ENCODE measurements at regions not wholly inside any gene's neighbourhood (a gene's known extent, or its start where the extent isn't known, plus 50 kb on each side); places are given as distances from the start of the nearest gene placed in this dataset.

- no peak for TF ChIP-seq YY1 (IDR thresholded peaks at IDR 0.05; ENCODE audit: insufficient read depth, insufficient read length)
- no peak for TF ChIP-seq SUZ12 (IDR thresholded peaks at IDR 0.05; ENCODE audit: extremely low read depth, insufficient read depth, insufficient read length)
- no peak for TF ChIP-seq ZNF274 (IDR thresholded peaks at IDR 0.05; ENCODE audit: low read depth, low read length)
- no peaks in the 10 kb centered on the region for H3K4me1 ChIP-seq (ENCODE audit: insufficient read depth, insufficient read length)
Observed at GRCh38 chr14:38526826-38527501, 271.1 kb upstream of the CLEC14A start.

GRCh38 chr14:38524636-38525509, 269.0 kb upstream of the CLEC14A start:
- no peak overlapping the region for H3K4me3 ChIP-seq (ENCODE audit: insufficient read length, low read depth)
- no peak for DNase-seq (ENCODE audit: low read depth, low spot score)
- no peaks in the 10 kb centered on the region for H3K9me3 ChIP-seq (ENCODE audit: insufficient read depth, low read length)
- no peak overlapping the region for H3K9ac ChIP-seq (ENCODE audit: insufficient read length, low read depth)
- no peak for TF ChIP-seq YY1 (IDR thresholded peaks at IDR 0.05; ENCODE audit: insufficient read depth, insufficient read length)
- no peak for TF ChIP-seq ZNF274 (IDR thresholded peaks at IDR 0.05; ENCODE audit: low read depth, low read length)
- H3K4me1 ChIP-seq (ENCODE audit: insufficient read depth, insufficient read length) = no peaks in the 10 kb centered on the region
- H3K27me3 ChIP-seq (ENCODE audit: insufficient read depth, insufficient read length) = no peaks in the 10 kb centered on the region
- H3K36me3 ChIP-seq (ENCODE audit: insufficient read depth, insufficient read length, low read length) = no peaks in the 10 kb centered on the region

More at GRCh38 chr14:38526826-38527501, 271.1 kb upstream of the CLEC14A start:
- no peak for DNase-seq (ENCODE audit: low read depth, low spot score)
- Histone ChIP-seq H3K4me3 (ENCODE audit: insufficient read length, low read depth) (no peak overlapping the region), H3K36me3 (ENCODE audit: insufficient read depth, insufficient read length, low read length) (no peaks in the 10 kb centered on the region), H3K9me3 (ENCODE audit: insufficient read depth, low read length) (no peaks in the 10 kb centered on the region), H3K9ac (ENCODE audit: insufficient read length, low read depth) (no peak overlapping the region), H3K27me3 (ENCODE audit: insufficient read depth, insufficient read length) (no peaks in the 10 kb centered on the region)

GRCh38 chr14:38522724-38523123, 266.8 kb upstream of the CLEC14A start:
- no peaks in the 10 kb centered on the region for H3K27me3 ChIP-seq (ENCODE audit: insufficient read depth, insufficient read length)
- no peaks in the 10 kb centered on the region for H3K4me1 ChIP-seq (ENCODE audit: insufficient read depth, insufficient read length)
- TF ChIP-seq YY1 (IDR thresholded peaks at IDR 0.05; ENCODE audit: insufficient read depth, insufficient read length) (no peak), ZNF274 (IDR thresholded peaks at IDR 0.05; ENCODE audit: low read depth, low read length) (no peak), SUZ12 (IDR thresholded peaks at IDR 0.05; ENCODE audit: extremely low read depth, insufficient read depth, insufficient read length) (no peak)
- H3K9me3 ChIP-seq (ENCODE audit: insufficient read depth, low read length) = no peaks in the 10 kb centered on the region
- H3K36me3 ChIP-seq (ENCODE audit: insufficient read depth, insufficient read length, low read length) = no peaks in the 10 kb centered on the region
- H3K4me3 ChIP-seq (ENCODE audit: insufficient read length, low read depth) = no peak overlapping the region
- H3K9ac ChIP-seq (ENCODE audit: insufficient read length, low read depth) = no peak overlapping the region
- DNase-seq (ENCODE audit: low read depth, low spot score) = no peak

- no peak for DNase-seq (ENCODE audit: low read depth, low spot score)
- H3K36me3 ChIP-seq (ENCODE audit: insufficient read depth, insufficient read length, low read length) = no peaks in the 10 kb centered on the region
- no peaks in the 10 kb centered on the region for H3K9me3 ChIP-seq (ENCODE audit: insufficient read depth, low read length)
- H3K9ac ChIP-seq (ENCODE audit: insufficient read length, low read depth) = no peak overlapping the region
- H3K4me1 ChIP-seq (ENCODE audit: insufficient read depth, insufficient read length) = no peaks in the 10 kb centered on the region
- no peak overlapping the region for H3K4me3 ChIP-seq (ENCODE audit: insufficient read length, low read depth)
- H3K27me3 ChIP-seq (ENCODE audit: insufficient read depth, insufficient read length) = no peaks in the 10 kb centered on the region
- TF ChIP-seq SUZ12 (IDR thresholded peaks at IDR 0.05; ENCODE audit: extremely low read depth, insufficient read depth, insufficient read length) (no peak), YY1 (IDR thresholded peaks at IDR 0.05; ENCODE audit: insufficient read depth, insufficient read length) (no peak), ZNF274 (IDR thresholded peaks at IDR 0.05; ENCODE audit: low read depth, low read length) (no peak)
Observed at GRCh38 chr14:38521591-38521990, 265.7 kb upstream of the CLEC14A start.

GRCh38 chr14:38517426-38517825, 261.5 kb upstream of the CLEC14A start:
- TF ChIP-seq SUZ12 (IDR thresholded peaks at IDR 0.05; ENCODE audit: extremely low read depth, insufficient read depth, insufficient read length) (no peak), YY1 (IDR thresholded peaks at IDR 0.05; ENCODE audit: insufficient read depth, insufficient read length) (no peak), ZNF274 (IDR thresholded peaks at IDR 0.05; ENCODE audit: low read depth, low read length) (no peak)
- no peaks in the 10 kb centered on the region for H3K9me3 ChIP-seq (ENCODE audit: insufficient read depth, low read length)

GRCh38 chr14:38512236-38512635, 256.3 kb upstream of the CLEC14A start:
- no peak for DNase-seq (ENCODE audit: low read depth, low spot score)
- H3K4me3 ChIP-seq (ENCODE audit: insufficient read length, low read depth) = no peak overlapping the region
- no peaks in the 10 kb centered on the region for H3K36me3 ChIP-seq (ENCODE audit: insufficient read depth, insufficient read length, low read length)
- H3K27me3 ChIP-seq (ENCODE audit: insufficient read depth, insufficient read length) = no peaks in the 10 kb centered on the region
- no peak for TF ChIP-seq YY1 (IDR thresholded peaks at IDR 0.05; ENCODE audit: insufficient read depth, insufficient read length)
- TF ChIP-seq SUZ12 (IDR thresholded peaks at IDR 0.05; ENCODE audit: extremely low read depth, insufficient read depth, insufficient read length) = no peak
- TF ChIP-seq ZNF274 (IDR thresholded peaks at IDR 0.05; ENCODE audit: low read depth, low read length) = no peak
- H3K9ac ChIP-seq (ENCODE audit: insufficient read length, low read depth) = no peak overlapping the region
- no peaks in the 10 kb centered on the region for H3K4me1 ChIP-seq (ENCODE audit: insufficient read depth, insufficient read length)
- H3K9me3 ChIP-seq (ENCODE audit: insufficient read depth, low read length) = no peaks in the 10 kb centered on the region

More at GRCh38 chr14:38517426-38517825, 261.5 kb upstream of the CLEC14A start:
- Histone ChIP-seq H3K4me1 (ENCODE audit: insufficient read depth, insufficient read length) (no peaks in the 10 kb centered on the region), H3K9ac (ENCODE audit: insufficient read length, low read depth) (no peak overlapping the region), H3K36me3 (ENCODE audit: insufficient read depth, insufficient read length, low read length) (no peaks in the 10 kb centered on the region), H3K27me3 (ENCODE audit: insufficient read depth, insufficient read length) (no peaks in the 10 kb centered on the region), H3K4me3 (ENCODE audit: insufficient read length, low read depth) (no peak overlapping the region)
- no peak for DNase-seq (ENCODE audit: low read depth, low spot score)

- DNase-seq (ENCODE audit: low read depth, low spot score) = no peak
- H3K9me3 ChIP-seq (ENCODE audit: insufficient read depth, low read length) = no peaks in the 10 kb centered on the region
- no peaks in the 10 kb centered on the region for H3K27me3 ChIP-seq (ENCODE audit: insufficient read depth, insufficient read length)
- no peak overlapping the region for H3K4me3 ChIP-seq (ENCODE audit: insufficient read length, low read depth)
- H3K4me1 ChIP-seq (ENCODE audit: insufficient read depth, insufficient read length) = no peaks in the 10 kb centered on the region
- H3K36me3 ChIP-seq (ENCODE audit: insufficient read depth, insufficient read length, low read length) = no peaks in the 10 kb centered on the region
- no peak for TF ChIP-seq ZNF274 (IDR thresholded peaks at IDR 0.05; ENCODE audit: low read depth, low read length)
- TF ChIP-seq SUZ12 (IDR thresholded peaks at IDR 0.05; ENCODE audit: extremely low read depth, insufficient read depth, insufficient read length) = no peak
- TF ChIP-seq YY1 (IDR thresholded peaks at IDR 0.05; ENCODE audit: insufficient read depth, insufficient read length) = no peak
- no peak overlapping the region for H3K9ac ChIP-seq (ENCODE audit: insufficient read length, low read depth)
Observed at GRCh38 chr14:38507299-38507698, 251.4 kb upstream of the CLEC14A start.
